SK-N-SH treated with all-trans-retinoic acid at 6 μM for 48 hours (cell line): ENCODE measurements at regions not wholly inside any gene's neighbourhood (a gene's known extent, or its start where the extent isn't known, plus 50 kb on each side); places are given as distances from the start of the nearest gene placed in this dataset.

Source experiments
- ATAC-seq: fragments of 200-7000 bp; cut with Tn5 transposase; 3 replicates; pipeline ENCODE4 v1.9.1; 2020; ENCODE audit warnings: mild to moderate bottlenecking, moderate library complexity
- ARNTL ChIP-seq: fragments of 450-650 bp; formaldehyde crosslinking; IDR thresholded peaks from 2 replicates; pipeline ENCODE4 v1.5.0; 2020; ENCODE audit warnings: low read depth, mild to moderate bottlenecking, moderate library complexity, borderline replicate concordance
- BACH2 ChIP-seq: fragments of 250-450 bp; sonication (Bioruptor Pico); IDR thresholded peaks from 2 replicates; pipeline ENCODE4 v1.9.0; 2021; ENCODE audit warnings: mild to moderate bottlenecking, borderline replicate concordance
- CSDC2 ChIP-seq: fragments of 250-450 bp; sonication (Bioruptor Pico); IDR thresholded peaks from 2 replicates; pipeline ENCODE4 v1.5.0; 2020; ENCODE audit warnings: mild to moderate bottlenecking, moderate library complexity
- ESRRG ChIP-seq: fragments of 250-450 bp; sonication (Bioruptor Pico); IDR thresholded peaks from 2 replicates; pipeline ENCODE4 v1.6.1; 2021; ENCODE audit warnings: mild to moderate bottlenecking
- OSR1 ChIP-seq: fragments of 250-450 bp; sonication (Bioruptor Pico); IDR thresholded peaks from 2 replicates; pipeline ENCODE4 v1.8.0; 2022; ENCODE audit warnings: moderate library complexity, mild to moderate bottlenecking, inconsistent platforms
- SNAI2 ChIP-seq: fragments of 250-450 bp; sonication (Bioruptor Pico); IDR thresholded peaks from 2 replicates; pipeline ENCODE4 v1.5.0; 2020; ENCODE audit warnings: mild to moderate bottlenecking, moderate library complexity
- TCF4 ChIP-seq: fragments of 250-450 bp; sonication (Bioruptor Pico); IDR thresholded peaks from 2 replicates; pipeline ENCODE4 v1.8.0; 2021; ENCODE audit warnings: mild to moderate bottlenecking, moderate library complexity, borderline replicate concordance
- TOX ChIP-seq: fragments of 250-450 bp; sonication (Bioruptor Pico); IDR thresholded peaks from 2 replicates; pipeline ENCODE4 v1.8.0; 2021; ENCODE audit warnings: mild to moderate bottlenecking, moderate library complexity, borderline replicate concordance
- ZC3H10 ChIP-seq: fragments of 250-450 bp; sonication (Bioruptor Pico); IDR thresholded peaks from 2 replicates; pipeline ENCODE4 v1.5.1; 2021; ENCODE audit warnings: mild to moderate bottlenecking, moderate library complexity
- ZFP3 ChIP-seq: fragments of 250-450 bp; sonication (Bioruptor Pico); IDR thresholded peaks from 2 replicates; pipeline ENCODE4 v1.5.0; 2020; ENCODE audit warnings: mild to moderate bottlenecking, moderate library complexity
- ZFP30 ChIP-seq: fragments of 450-650 bp; formaldehyde crosslinking; IDR thresholded peaks from 2 replicates; pipeline ENCODE4 v1.5.0; 2022; ENCODE audit warnings: mild to moderate bottlenecking, moderate library complexity
- ZNF70 ChIP-seq: fragments of 450-650 bp; formaldehyde crosslinking; IDR thresholded peaks from 2 replicates; pipeline ENCODE4 v1.5.0; 2020; ENCODE audit warnings: mild to moderate bottlenecking, moderate library complexity
- ZNF8 ChIP-seq: fragments of 450-650 bp; formaldehyde crosslinking; IDR thresholded peaks from 2 replicates; pipeline ENCODE4 v1.5.0; 2020; ENCODE audit warnings: mild to moderate bottlenecking, moderate library complexity
- TF ChIP-seq, protein P1 (sequence below): fragments of 250-450 bp; sonication (Bioruptor Pico); IDR thresholded peaks from 2 replicates; pipeline ENCODE4 v1.5.1; 2021; ENCODE audit warnings: mild to moderate bottlenecking, moderate library complexity
- TF ChIP-seq, protein P2 (sequence below): fragments of 250-450 bp; sonication (Bioruptor Pico); IDR thresholded peaks from 2 replicates; pipeline ENCODE4 v1.8.0; 2020; ENCODE audit warnings: mild to moderate bottlenecking, moderate library complexity, borderline replicate concordance
- TF ChIP-seq, protein P3 (sequence below): fragments of 250-450 bp; sonication (Bioruptor Pico); IDR thresholded peaks from 2 replicates; pipeline ENCODE4 v1.8.0; 2021; ENCODE audit warnings: low read depth, mild to moderate bottlenecking, moderate library complexity, borderline replicate concordance
- TF ChIP-seq, protein P4 (sequence below): fragments of 250-450 bp; sonication (Bioruptor Pico); IDR thresholded peaks from 2 replicates; pipeline ENCODE4 v1.5.1; 2020; ENCODE audit warnings: low read depth, mild to moderate bottlenecking, moderate library complexity
- TF ChIP-seq, protein P5 (sequence below): fragments of 250-450 bp; sonication (Bioruptor Pico); IDR thresholded peaks from 2 replicates; pipeline ENCODE4 v1.5.0; 2020; ENCODE audit warnings: mild to moderate bottlenecking, moderate library complexity

DNA sequence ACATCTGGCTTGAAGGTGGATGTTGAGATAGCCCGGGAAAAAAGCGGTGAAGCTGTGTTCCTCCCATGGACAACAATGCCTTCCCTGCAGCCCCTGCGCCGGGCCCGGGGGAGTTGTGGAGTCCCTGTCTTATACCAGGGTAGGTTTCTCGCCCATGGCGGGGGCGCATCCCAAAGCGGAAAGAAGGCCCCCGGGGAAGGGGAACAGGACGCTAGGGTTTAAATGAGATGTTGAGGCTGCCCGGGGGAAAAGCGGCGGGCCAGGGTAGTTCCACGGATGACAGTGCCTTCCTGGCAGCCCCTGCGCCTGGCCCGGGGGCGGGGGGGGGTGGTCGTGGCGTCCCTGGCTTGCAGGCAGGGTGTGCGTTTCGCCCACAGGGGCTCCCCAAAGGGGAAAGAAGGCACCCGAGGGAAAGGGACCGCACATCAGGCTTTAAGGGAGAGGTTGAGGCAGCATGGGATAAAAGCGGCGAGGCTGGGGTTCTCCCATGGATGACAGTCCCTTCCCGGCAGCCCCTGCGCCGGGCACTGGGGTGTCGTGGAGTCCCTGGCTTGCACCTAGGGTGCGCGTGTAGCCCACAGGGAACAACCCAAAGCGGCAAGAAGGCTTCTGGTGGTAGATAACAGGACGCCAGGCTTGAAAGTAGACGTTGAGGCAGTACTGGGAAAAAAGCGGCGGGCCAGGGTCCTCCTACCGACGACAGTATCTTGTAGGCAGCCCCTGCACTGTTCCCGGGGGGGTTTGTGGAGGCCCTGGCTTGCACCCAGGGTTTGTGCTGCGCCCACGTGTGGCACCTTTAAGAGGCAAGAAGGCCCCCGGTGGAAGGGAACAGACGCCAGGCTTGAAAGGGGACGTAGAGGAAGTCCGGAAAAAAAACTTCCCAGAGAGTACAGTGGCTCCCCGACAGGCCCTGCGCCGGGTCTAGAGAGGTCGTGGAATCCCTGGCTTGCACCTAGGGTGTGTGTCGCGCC lies 160.8 kb upstream of the ALG10B start:
- no peak for TF ChIP-seq ZFP3 (CRISPR knock-in tag)
- ATAC-seq = no peak; the same call in 2 of the 3 replicates

DNA sequence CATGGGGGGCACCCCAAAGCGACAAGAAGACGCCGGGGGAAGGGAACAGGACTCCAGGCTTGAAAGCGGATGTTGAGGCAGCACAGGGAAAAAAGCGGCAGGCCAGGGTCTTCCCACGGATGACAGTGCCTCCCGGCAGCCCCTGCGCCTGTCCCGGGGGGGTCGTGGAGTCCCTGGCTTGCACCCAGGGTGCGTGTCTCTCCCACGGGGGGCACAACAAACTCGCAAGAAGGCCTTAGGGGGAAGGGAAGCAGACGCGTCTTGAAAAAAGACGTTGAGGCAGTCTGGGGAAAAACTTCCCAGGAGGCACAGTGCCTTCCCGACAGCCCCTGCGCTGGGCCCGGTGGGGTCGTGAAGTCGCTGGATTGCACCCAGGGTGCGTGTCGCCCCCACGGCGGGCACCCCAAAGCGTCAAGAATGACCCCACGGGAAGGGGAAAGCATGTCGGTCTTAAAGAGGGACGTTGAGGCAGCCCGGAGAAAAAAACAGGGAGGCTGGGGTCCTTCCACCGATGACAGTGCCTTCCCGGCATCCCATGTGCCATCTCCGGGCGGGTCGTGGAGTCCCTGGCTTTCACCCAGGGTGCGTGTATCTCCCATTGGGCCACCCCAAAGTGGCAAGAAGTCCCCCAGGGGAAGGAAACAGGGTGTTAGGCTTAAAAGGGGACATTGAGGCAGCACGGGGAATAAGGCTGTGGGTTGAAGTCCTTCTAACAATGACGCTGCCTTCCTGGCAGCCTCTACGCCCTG lies 159.9 kb upstream of the ALG10B start:
- TF ChIP-seq OSR1 (CRISPR knock-in tag) (no peak), ZC3H10 (CRISPR knock-in tag) (no peak), TOX (CRISPR knock-in tag) (no peak)
- TF ChIP-seq, protein P1, sequence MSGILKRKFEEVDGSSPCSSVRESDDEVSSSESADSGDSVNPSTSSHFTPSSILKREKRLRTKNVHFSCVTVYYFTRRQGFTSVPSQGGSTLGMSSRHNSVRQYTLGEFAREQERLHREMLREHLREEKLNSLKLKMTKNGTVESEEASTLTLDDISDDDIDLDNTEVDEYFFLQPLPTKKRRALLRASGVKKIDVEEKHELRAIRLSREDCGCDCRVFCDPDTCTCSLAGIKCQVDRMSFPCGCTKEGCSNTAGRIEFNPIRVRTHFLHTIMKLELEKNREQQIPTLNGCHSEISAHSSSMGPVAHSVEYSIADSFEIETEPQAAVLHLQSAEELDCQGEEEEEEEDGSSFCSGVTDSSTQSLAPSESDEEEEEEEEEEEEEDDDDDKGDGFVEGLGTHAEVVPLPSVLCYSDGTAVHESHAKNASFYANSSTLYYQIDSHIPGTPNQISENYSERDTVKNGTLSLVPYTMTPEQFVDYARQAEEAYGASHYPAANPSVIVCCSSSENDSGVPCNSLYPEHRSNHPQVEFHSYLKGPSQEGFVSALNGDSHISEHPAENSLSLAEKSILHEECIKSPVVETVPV (CRISPR knock-in tag) = no peak
- TF ChIP-seq, all 23 proteins: peak for 0
- no peak for ATAC-seq

DNA sequence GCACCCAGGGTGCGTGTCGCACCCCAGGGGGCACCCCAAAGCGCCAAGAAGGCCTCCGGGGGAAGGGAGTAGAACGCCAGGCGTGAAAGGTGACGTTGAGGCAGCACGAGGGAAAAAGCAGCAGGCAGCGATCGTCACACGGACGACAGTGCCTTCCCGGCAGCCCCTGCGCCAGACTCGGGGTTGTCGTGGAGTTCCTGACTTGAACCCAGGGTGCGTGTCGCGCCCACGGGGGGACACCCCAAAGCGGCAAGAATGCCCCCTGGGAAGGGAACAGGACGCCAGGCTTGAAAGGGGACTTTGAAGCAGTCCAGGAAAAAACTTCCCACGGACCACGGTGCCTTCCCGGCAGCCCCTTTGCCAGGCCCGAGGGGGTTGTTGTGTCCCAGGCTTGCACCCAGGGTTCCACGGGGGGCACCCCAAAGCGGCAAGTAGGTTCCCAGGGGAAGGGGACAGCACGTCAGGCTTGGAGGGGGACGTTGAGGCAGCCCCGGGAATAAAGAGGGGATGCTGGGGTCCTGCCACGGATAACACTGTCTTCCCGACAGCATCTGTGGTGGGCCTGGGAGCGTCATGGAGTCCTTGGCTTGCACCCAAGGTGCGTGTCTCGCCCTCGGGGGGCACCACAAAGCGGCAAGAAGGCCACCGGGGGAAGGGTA lies 159.2 kb upstream of the ALG10B start:
- no peak for TF ChIP-seq TOX (CRISPR knock-in tag)
- TF ChIP-seq ZFP30 = no peak
- TF ChIP-seq ZNF70 (CRISPR knock-in tag) = no peak
- TF ChIP-seq, protein P2, sequence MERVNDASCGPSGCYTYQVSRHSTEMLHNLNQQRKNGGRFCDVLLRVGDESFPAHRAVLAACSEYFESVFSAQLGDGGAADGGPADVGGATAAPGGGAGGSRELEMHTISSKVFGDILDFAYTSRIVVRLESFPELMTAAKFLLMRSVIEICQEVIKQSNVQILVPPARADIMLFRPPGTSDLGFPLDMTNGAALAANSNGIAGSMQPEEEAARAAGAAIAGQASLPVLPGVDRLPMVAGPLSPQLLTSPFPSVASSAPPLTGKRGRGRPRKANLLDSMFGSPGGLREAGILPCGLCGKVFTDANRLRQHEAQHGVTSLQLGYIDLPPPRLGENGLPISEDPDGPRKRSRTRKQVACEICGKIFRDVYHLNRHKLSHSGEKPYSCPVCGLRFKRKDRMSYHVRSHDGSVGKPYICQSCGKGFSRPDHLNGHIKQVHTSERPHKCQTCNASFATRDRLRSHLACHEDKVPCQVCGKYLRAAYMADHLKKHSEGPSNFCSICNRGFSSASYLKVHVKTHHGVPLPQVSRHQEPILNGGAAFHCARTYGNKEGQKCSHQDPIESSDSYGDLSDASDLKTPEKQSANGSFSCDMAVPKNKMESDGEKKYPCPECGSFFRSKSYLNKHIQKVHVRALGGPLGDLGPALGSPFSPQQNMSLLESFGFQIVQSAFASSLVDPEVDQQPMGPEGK (CRISPR knock-in tag) = no peak
- TF ChIP-seq CSDC2 = no peak
- TF ChIP-seq, protein P3, sequence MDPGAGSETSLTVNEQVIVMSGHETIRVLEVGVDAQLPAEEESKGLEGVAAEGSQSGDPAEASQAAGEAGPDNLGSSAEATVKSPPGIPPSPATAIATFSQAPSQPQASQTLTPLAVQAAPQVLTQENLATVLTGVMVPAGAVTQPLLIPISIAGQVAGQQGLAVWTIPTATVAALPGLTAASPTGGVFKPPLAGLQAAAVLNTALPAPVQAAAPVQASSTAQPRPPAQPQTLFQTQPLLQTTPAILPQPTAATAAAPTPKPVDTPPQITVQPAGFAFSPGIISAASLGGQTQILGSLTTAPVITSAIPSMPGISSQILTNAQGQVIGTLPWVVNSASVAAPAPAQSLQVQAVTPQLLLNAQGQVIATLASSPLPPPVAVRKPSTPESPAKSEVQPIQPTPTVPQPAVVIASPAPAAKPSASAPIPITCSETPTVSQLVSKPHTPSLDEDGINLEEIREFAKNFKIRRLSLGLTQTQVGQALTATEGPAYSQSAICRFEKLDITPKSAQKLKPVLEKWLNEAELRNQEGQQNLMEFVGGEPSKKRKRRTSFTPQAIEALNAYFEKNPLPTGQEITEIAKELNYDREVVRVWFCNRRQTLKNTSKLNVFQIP = no peak
- TF ChIP-seq BACH2 (CRISPR knock-in tag) = no peak
- TF ChIP-seq, protein P4, sequence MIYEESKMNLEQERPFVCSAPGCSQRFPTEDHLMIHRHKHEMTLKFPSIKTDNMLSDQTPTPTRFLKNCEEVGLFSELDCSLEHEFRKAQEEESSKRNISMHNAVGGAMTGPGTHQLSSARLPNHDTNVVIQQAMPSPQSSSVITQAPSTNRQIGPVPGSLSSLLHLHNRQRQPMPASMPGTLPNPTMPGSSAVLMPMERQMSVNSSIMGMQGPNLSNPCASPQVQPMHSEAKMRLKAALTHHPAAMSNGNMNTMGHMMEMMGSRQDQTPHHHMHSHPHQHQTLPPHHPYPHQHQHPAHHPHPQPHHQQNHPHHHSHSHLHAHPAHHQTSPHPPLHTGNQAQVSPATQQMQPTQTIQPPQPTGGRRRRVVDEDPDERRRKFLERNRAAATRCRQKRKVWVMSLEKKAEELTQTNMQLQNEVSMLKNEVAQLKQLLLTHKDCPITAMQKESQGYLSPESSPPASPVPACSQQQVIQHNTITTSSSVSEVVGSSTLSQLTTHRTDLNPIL = no peak
- TF ChIP-seq TCF4 (CRISPR knock-in tag) = no peak
- TF ChIP-seq ARNTL (CRISPR knock-in tag) = no peak
- TF ChIP-seq, protein P5, sequence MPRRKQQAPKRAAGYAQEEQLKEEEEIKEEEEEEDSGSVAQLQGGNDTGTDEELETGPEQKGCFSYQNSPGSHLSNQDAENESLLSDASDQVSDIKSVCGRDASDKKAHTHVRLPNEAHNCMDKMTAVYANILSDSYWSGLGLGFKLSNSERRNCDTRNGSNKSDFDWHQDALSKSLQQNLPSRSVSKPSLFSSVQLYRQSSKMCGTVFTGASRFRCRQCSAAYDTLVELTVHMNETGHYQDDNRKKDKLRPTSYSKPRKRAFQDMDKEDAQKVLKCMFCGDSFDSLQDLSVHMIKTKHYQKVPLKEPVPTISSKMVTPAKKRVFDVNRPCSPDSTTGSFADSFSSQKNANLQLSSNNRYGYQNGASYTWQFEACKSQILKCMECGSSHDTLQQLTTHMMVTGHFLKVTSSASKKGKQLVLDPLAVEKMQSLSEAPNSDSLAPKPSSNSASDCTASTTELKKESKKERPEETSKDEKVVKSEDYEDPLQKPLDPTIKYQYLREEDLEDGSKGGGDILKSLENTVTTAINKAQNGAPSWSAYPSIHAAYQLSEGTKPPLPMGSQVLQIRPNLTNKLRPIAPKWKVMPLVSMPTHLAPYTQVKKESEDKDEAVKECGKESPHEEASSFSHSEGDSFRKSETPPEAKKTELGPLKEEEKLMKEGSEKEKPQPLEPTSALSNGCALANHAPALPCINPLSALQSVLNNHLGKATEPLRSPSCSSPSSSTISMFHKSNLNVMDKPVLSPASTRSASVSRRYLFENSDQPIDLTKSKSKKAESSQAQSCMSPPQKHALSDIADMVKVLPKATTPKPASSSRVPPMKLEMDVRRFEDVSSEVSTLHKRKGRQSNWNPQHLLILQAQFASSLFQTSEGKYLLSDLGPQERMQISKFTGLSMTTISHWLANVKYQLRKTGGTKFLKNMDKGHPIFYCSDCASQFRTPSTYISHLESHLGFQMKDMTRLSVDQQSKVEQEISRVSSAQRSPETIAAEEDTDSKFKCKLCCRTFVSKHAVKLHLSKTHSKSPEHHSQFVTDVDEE (CRISPR knock-in tag) = no peak
- no peak for TF ChIP-seq SNAI2
- TF ChIP-seq ZNF8 (CRISPR knock-in tag) = no peak
- TF ChIP-seq ESRRG (CRISPR knock-in tag) = no peak
- no peak for TF ChIP-seq ZC3H10 (CRISPR knock-in tag)
- no peak for ATAC-seq
